Mesenchymal stem cell (in vitro differentiated cells and primary cell): ENCODE measurements at regions not wholly inside any gene's neighbourhood (a gene's known extent, or its start where the extent isn't known, plus 50 kb on each side); places are given as distances from the start of the nearest gene placed in this dataset.

Experiments used
- DNase-seq: peaks from one replicate; pipeline ENCODE4 v3.0.0-alpha.2; 2013
- H2AFZ ChIP-seq: one replicate; pipeline ENCODE4 v1.6.1; 2013; ENCODE audit warnings: low read depth, mild to moderate bottlenecking, control low read depth, inconsistent platforms, low read length, moderate library complexity
- H2AK5ac ChIP-seq: 2 replicates; pipeline ENCODE4 v1.6.1; 2013; ENCODE audit warnings: low read length, moderate library complexity, mild to moderate bottlenecking, inconsistent platforms; ENCODE audit not compliant: severe bottlenecking
- H2BK120ac ChIP-seq: one replicate; pipeline ENCODE4 v1.6.1; 2013; ENCODE audit warnings: low read depth, mild to moderate bottlenecking, inconsistent platforms, low read length, moderate library complexity
- H2BK12ac ChIP-seq, 2 experiments: one replicate each; pipeline ENCODE4 v1.6.1; 2013; ENCODE audit warnings: inconsistent platforms in 2 of 2, low read length in 2 of 2, mild to moderate bottlenecking in 2 of 2, moderate library complexity in 2 of 2, control low read depth in 1 of 2
- H2BK15ac ChIP-seq: one replicate; pipeline ENCODE4 v1.6.1; 2013; ENCODE audit warnings: mild to moderate bottlenecking, low read depth, inconsistent platforms; ENCODE audit not compliant: poor library complexity, severe bottlenecking
- H2BK5ac ChIP-seq: 2 replicates; pipeline ENCODE4 v1.6.1; 2013; ENCODE audit warnings: low read depth, mild to moderate bottlenecking, low read length, control low read depth, inconsistent platforms; ENCODE audit not compliant: poor library complexity, severe bottlenecking
- H3K14ac ChIP-seq, 2 experiments: one replicate each; pipeline ENCODE4 v1.6.1; 2013; ENCODE audit warnings: inconsistent platforms in 2 of 2, low read length in 2 of 2, control low read depth in 1 of 2, mild to moderate bottlenecking in 1 of 2, moderate library complexity in 1 of 2
- H3K18ac ChIP-seq, 2 experiments: one replicate each; pipeline ENCODE4 v1.6.1; 2013; ENCODE audit warnings: inconsistent platforms in 2 of 2, low read length in 2 of 2, control low read depth in 1 of 2, low read depth in 1 of 2, mild to moderate bottlenecking in 1 of 2
- H3K23ac ChIP-seq, 2 experiments: one replicate each; pipeline ENCODE4 v1.6.1; 2013; ENCODE audit warnings: inconsistent platforms in 2 of 2, low read length in 2 of 2, mild to moderate bottlenecking in 2 of 2, moderate library complexity in 2 of 2, control low read depth in 1 of 2
- H3K27ac ChIP-seq: 2 replicates; pipeline ENCODE4 v1.5.1; 2013; ENCODE audit warnings: mild to moderate bottlenecking, moderate library complexity, low read length, control low read depth, inconsistent platforms; ENCODE audit not compliant: poor library complexity, severe bottlenecking
- H3K27me3 ChIP-seq, 2 experiments: 2 replicates each; pipeline versions ENCODE4 v1.6.1 to v1.7.0; 2013; ENCODE audit warnings: low read length in 2 of 2, mild to moderate bottlenecking in 2 of 2, moderate library complexity in 2 of 2, control low read depth in 1 of 2, inconsistent platforms in 1 of 2; ENCODE audit not compliant: control insufficient read depth in 1 of 2, insufficient read depth in 1 of 2
- H3K36me3 ChIP-seq, 2 experiments: 2 replicates each; pipeline versions ENCODE4 v1.6.1 to v1.7.0; 2013; ENCODE audit warnings: low read length in 2 of 2, control low read depth in 1 of 2, inconsistent platforms in 1 of 2, low read depth in 1 of 2, mild to moderate bottlenecking in 1 of 2; ENCODE audit not compliant: insufficient read depth in 2 of 2, control insufficient read depth in 1 of 2
- H3K4ac ChIP-seq, 2 experiments: one replicate each; pipeline ENCODE4 v1.6.1; 2013; ENCODE audit warnings: inconsistent platforms in 2 of 2, low read length in 2 of 2, mild to moderate bottlenecking in 2 of 2, moderate library complexity in 2 of 2, control low read depth in 1 of 2, low read depth in 1 of 2
- H3K4me1 ChIP-seq: 2 replicates; pipeline ENCODE4 v1.6.1; 2013; ENCODE audit warnings: low read depth, low read length, control low read depth; ENCODE audit not compliant: control insufficient read depth, insufficient read depth
- H3K4me2 ChIP-seq: 2 replicates; pipeline ENCODE4 v1.6.1; 2013; ENCODE audit warnings: low read length, mild to moderate bottlenecking, inconsistent platforms; ENCODE audit not compliant: poor library complexity, severe bottlenecking
- H3K4me3 ChIP-seq, 2 experiments: 2 replicates each; pipeline versions ENCODE4 v1.5.1 to v1.7.0; 2013; ENCODE audit warnings: low read length in 2 of 2, mild to moderate bottlenecking in 2 of 2, control low read depth in 1 of 2, low read depth in 1 of 2; ENCODE audit not compliant: insufficient read depth in 1 of 2
- H3K79me1 ChIP-seq: replicated peaks from 2 replicates; pipeline ENCODE4 v1.6.1; 2013; ENCODE audit warnings: mild to moderate bottlenecking, control low read depth, low read length, inconsistent platforms; ENCODE audit not compliant: poor library complexity, severe bottlenecking
- H3K9ac ChIP-seq: 2 replicates; pipeline ENCODE4 v1.7.0; 2013; ENCODE audit warnings: mild to moderate bottlenecking, low read length, moderate library complexity
- H3K9me3 ChIP-seq: 2 replicates; pipeline ENCODE4 v1.7.0; 2013; ENCODE audit warnings: mild to moderate bottlenecking, low read length; ENCODE audit not compliant: control insufficient read depth
- H4K8ac ChIP-seq: one replicate; pipeline ENCODE4 v1.6.1; 2013; ENCODE audit warnings: inconsistent platforms, mild to moderate bottlenecking, low read length, moderate library complexity
- H4K91ac ChIP-seq: one replicate; pipeline ENCODE4 v1.6.1; 2013; ENCODE audit warnings: mild to moderate bottlenecking, low read length, inconsistent platforms
- WGBS: methylation state at CpG from one replicate; pipeline ENCODE4 v1.1.7; 2013; ENCODE audit warnings: mixed read lengths; 5-methylcytosine and 5-hydroxymethylcytosine counted together

DNA sequence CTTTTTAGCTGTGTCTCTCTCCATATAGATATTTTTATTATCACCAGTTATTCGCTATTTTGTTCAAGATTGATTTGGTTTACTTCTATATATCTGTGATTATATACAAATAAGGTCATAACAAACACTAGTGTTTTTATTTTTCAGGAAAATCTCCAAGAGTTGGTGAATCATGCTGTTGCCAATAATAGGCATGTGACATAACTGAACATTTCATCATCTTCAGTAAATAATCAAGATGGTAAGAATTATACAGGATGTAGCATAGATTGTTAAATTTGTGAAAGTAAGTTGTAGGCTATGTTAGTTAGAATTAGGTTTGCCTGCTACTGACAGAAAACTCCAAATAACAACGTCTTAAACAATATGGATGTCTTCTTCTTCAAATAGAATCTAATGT, 240.9 kb upstream of the PDE3A start:
- no peaks in the 10 kb centered on the region for H3K27me3 ChIP-seq
- H2AFZ ChIP-seq, result no peak overlapping the region
- H2BK15ac ChIP-seq, result no peak overlapping the region
- H3K4me1 ChIP-seq, result no peaks in the 10 kb centered on the region
- no peak overlapping the region for H3K4me3 ChIP-seq
- H3K9ac ChIP-seq, result no peak overlapping the region
- H2BK12ac ChIP-seq, result no peak overlapping the region
- 95% methylated on average over 1 of the region's 2 CpGs for WGBS
- no peak overlapping the region for H3K4ac ChIP-seq
- H3K4me2 ChIP-seq, result no peak overlapping the region
- H3K79me1 ChIP-seq, result no peaks in the 10 kb centered on the region
- H2AK5ac ChIP-seq, result no peak overlapping the region
- H3K36me3 ChIP-seq, result no peaks in the 10 kb centered on the region
- no peak overlapping the region for H4K91ac ChIP-seq
- DNase-seq, result peak; percentile 40
- no peak overlapping the region for H2BK120ac ChIP-seq
- H4K8ac ChIP-seq, result no peak overlapping the region
- H3K23ac ChIP-seq, result no peak overlapping the region
- H2BK5ac ChIP-seq, result no peak overlapping the region
- peak overlapping the region in 1 of 2 experiments; percentile 54 for H3K18ac ChIP-seq
- H3K9me3 ChIP-seq, result no peaks in the 10 kb centered on the region
- no peak overlapping the region for H3K14ac ChIP-seq
- H3K27ac ChIP-seq, result no peak overlapping the region

DNA sequence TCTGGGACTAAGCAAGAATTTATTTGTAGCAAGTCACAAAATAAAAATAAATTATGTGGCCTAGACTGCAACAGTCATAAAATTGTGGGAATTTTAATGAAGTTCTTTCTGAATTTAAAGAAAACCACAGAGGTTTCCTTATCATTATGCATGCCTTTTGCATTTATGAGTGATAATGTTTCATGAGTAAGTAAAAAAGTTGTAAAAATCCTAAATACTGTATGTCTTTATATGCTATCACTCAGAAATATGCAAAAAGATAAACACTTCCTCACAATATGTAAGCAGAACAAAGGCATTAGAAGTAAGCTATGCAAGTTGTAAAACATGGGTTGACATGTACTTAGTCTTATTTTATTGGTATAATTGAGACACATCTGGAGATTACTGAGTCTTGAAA, 239.4 kb upstream of the PDE3A start:
- H2BK120ac ChIP-seq, result no peak overlapping the region
- no peak overlapping the region for H2BK5ac ChIP-seq
- H3K9me3 ChIP-seq, result no peaks in the 10 kb centered on the region

DNA sequence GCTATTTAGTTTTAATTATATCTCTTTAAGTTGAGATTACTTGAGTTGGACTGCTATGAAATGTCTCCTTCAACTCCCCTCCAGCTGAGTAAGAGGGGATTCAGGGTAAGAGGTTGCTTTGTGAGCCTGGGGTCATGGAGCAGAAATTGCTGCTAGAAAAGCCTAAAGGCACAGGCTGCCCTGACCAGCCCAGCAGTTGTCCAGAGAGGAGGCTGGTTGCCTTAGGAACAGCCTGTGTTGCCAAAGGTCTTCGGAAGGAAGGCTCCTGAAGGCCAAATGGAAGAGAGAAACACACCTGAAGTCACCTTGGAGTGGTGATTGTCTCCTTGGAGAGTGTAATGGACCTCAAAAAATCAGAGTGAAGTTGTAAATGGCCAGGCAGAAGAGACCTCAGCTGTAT, 235.5 kb upstream of the PDE3A start:
- no peak overlapping the region for H2AFZ ChIP-seq
- H2AK5ac ChIP-seq, result no peak overlapping the region
- no peak overlapping the region for H2BK12ac ChIP-seq
- no peaks in the 10 kb centered on the region for H3K27me3 ChIP-seq
- H3K9ac ChIP-seq, result no peak overlapping the region
- no peak overlapping the region for H2BK15ac ChIP-seq
- H3K4me3 ChIP-seq, result no peak overlapping the region
- no peak overlapping the region for H3K14ac ChIP-seq
- no peak for DNase-seq
- no peak overlapping the region for H2BK120ac ChIP-seq
- H4K8ac ChIP-seq, result no peak overlapping the region
- no peak overlapping the region for H3K27ac ChIP-seq
- no peak overlapping the region for H3K4me2 ChIP-seq
- H3K23ac ChIP-seq, result no peak overlapping the region
- WGBS, result 77% methylated on average over 1 of the region's 1 CpG
- H3K9me3 ChIP-seq, result no peaks in the 10 kb centered on the region
- no peak overlapping the region for H2BK5ac ChIP-seq
- H3K4ac ChIP-seq, result no peak overlapping the region
- H3K36me3 ChIP-seq, result no peaks in the 10 kb centered on the region
- H3K79me1 ChIP-seq, result no peaks in the 10 kb centered on the region
- no peak overlapping the region for H4K91ac ChIP-seq
- no peaks in the 10 kb centered on the region for H3K4me1 ChIP-seq
- H3K18ac ChIP-seq, result peak overlapping the region in 1 of 2 experiments; percentile 25

More for the DNA sequence above, 239.4 kb upstream of the PDE3A start:
- H3K27ac ChIP-seq, result no peak overlapping the region
- no peak overlapping the region for H3K14ac ChIP-seq
- H3K79me1 ChIP-seq, result no peaks in the 10 kb centered on the region
- no peak overlapping the region for H2AK5ac ChIP-seq
- no peak overlapping the region for H3K4me3 ChIP-seq
- no peak overlapping the region for H3K18ac ChIP-seq
- no peak overlapping the region for H3K4ac ChIP-seq
- no peaks in the 10 kb centered on the region for H3K4me1 ChIP-seq
- H3K36me3 ChIP-seq, result no peaks in the 10 kb centered on the region
- no peak overlapping the region for H4K91ac ChIP-seq
- no peak overlapping the region for H2AFZ ChIP-seq
- H3K4me2 ChIP-seq, result no peak overlapping the region
- H2BK12ac ChIP-seq, result no peak overlapping the region
- no peak overlapping the region for H2BK15ac ChIP-seq
- DNase-seq, result no peak
- no peak overlapping the region for H3K9ac ChIP-seq
- H3K23ac ChIP-seq, result no peak overlapping the region
- no peaks in the 10 kb centered on the region for H3K27me3 ChIP-seq
- no peak overlapping the region for H4K8ac ChIP-seq

GRCh38 chr12:20134652-20135051, 233.7 kb upstream of the PDE3A start:
- no peak overlapping the region for H2BK5ac ChIP-seq
- H2BK12ac ChIP-seq, result no peak overlapping the region
- H3K23ac ChIP-seq, result no peak overlapping the region
- no peaks in the 10 kb centered on the region for H3K79me1 ChIP-seq
- no peak overlapping the region for H2AFZ ChIP-seq
- no peak overlapping the region for H3K14ac ChIP-seq
- no peak overlapping the region for H2AK5ac ChIP-seq
- no peaks in the 10 kb centered on the region for H3K36me3 ChIP-seq
- H3K4me3 ChIP-seq, result no peak overlapping the region
- H2BK15ac ChIP-seq, result no peak overlapping the region
- H3K4me1 ChIP-seq, result no peaks in the 10 kb centered on the region
- H4K8ac ChIP-seq, result no peak overlapping the region
- no peaks in the 10 kb centered on the region for H3K27me3 ChIP-seq
- H3K4ac ChIP-seq, result no peak overlapping the region
- no peaks in the 10 kb centered on the region for H3K9me3 ChIP-seq
- H3K9ac ChIP-seq, result no peak overlapping the region
- 100% methylated on average over 1 of the region's 3 CpGs for WGBS
- no peak overlapping the region for H3K4me2 ChIP-seq
- no peak overlapping the region for H4K91ac ChIP-seq
- no peak overlapping the region for H2BK120ac ChIP-seq
- H3K27ac ChIP-seq, result no peak overlapping the region
- H3K18ac ChIP-seq, result no peak overlapping the region
- DNase-seq, result no peak
